H1 (cell line): ENCODE measurements at regions not wholly inside any gene's neighbourhood (a gene's known extent, or its start where the extent isn't known, plus 50 kb on each side); places are given as distances from the start of the nearest gene placed in this dataset.

Source experiments
- CTCF ChIA-PET: fragments of 300-600 bp; sonication (Branson Sonifier 250); formaldehyde crosslinking; loops from one replicate; lab custom pipeline; 2021; ENCODE audit not compliant: partially characterized antibody; lab: Charles Lee
- POLR2A ChIA-PET: fragments of 300-600 bp; sonication (Branson Sonifier 250); formaldehyde crosslinking; loops from one replicate; lab custom pipeline; 2021; ENCODE audit warnings: inconsistent platforms; ENCODE audit not compliant: partially characterized antibody; lab: Charles Lee
- DNase-seq, 2 experiments: peaks; one replicate each; pipeline versions ENCODE4 v3.0.0 to v3.0.0-alpha.2; 2010 to 2022; ENCODE audit warnings: low spot score in 2 of 2, low read depth in 1 of 2, mixed read lengths in 1 of 2
- FAIRE-seq: peaks from 2 replicates; lab custom pipeline; 2011; peaks lifted over from hg19 to GRCh38; lab: Jason Lieb, UNC
- H2AFZ ChIP-seq: 2 replicates; pipeline ENCODE4 v1.8.1; 2012; ENCODE audit warnings: low read length, inconsistent platforms
- H2AK5ac ChIP-seq: 2 replicates; pipeline ENCODE4 v1.6.1; 2013; ENCODE audit warnings: low read depth, low read length
- H2BK120ac ChIP-seq: replicated peaks from 2 replicates; pipeline ENCODE3; 2013; ENCODE audit warnings: low read depth, low read length, inconsistent platforms
- H2BK12ac ChIP-seq: 2 replicates; pipeline ENCODE4 v1.6.1; 2013; ENCODE audit warnings: low read depth, low read length
- H2BK15ac ChIP-seq: 2 replicates; pipeline ENCODE4 v1.6.1; 2013; ENCODE audit warnings: low read length
- H2BK20ac ChIP-seq: 2 replicates; pipeline ENCODE4 v1.6.1; 2013; ENCODE audit warnings: low read length
- H2BK5ac ChIP-seq: 2 replicates; pipeline ENCODE4 v1.6.1; 2013; ENCODE audit warnings: low read depth, low read length
- H3K14ac ChIP-seq: 2 replicates; pipeline ENCODE4 v1.6.1; 2013; ENCODE audit warnings: inconsistent platforms; ENCODE audit not compliant: insufficient read length
- H3K18ac ChIP-seq: 2 replicates; pipeline ENCODE4 v1.6.1; 2013; ENCODE audit warnings: low read length; ENCODE audit errors: extremely low read depth
- H3K23ac ChIP-seq: 2 replicates; pipeline ENCODE4 v1.6.1; 2013; ENCODE audit warnings: inconsistent platforms; ENCODE audit not compliant: insufficient read length
- H3K23me2 ChIP-seq: 2 replicates; pipeline ENCODE4 v1.6.1; 2013; ENCODE audit warnings: low read depth, low read length
- H3K27ac ChIP-seq: 2 replicates; pipeline ENCODE4 v1.6.1; 2011; ENCODE audit warnings: low read depth, low read length, inconsistent platforms
- H3K27me3 ChIP-seq, 4 experiments: replicated peaks in 1 of 4; 1 replicate in 1 of 4; 2 replicates in 3 of 4; pipeline versions ENCODE4 v1.6.1 to v1.8.1; 2011 to 2013; ENCODE audit warnings: low read length in 3 of 4, mild to moderate bottlenecking in 3 of 4, inconsistent platforms in 2 of 4, mixed read lengths in 2 of 4, moderate library complexity in 1 of 4; ENCODE audit not compliant: control insufficient read depth in 3 of 4, insufficient read depth in 3 of 4; ENCODE audit errors: extremely low read depth in 1 of 4
- H3K36me3 ChIP-seq, 4 experiments: 2 replicates each; pipeline versions ENCODE4 v1.6.1 to v1.8.1; 2011 to 2013; ENCODE audit warnings: mild to moderate bottlenecking in 4 of 4, low read length in 3 of 4, moderate library complexity in 2 of 4, control low read depth in 1 of 4, inconsistent platforms in 1 of 4; ENCODE audit not compliant: insufficient read depth in 4 of 4, control insufficient read depth in 2 of 4
- H3K4ac ChIP-seq: replicated peaks from 2 replicates; pipeline ENCODE3; 2013; ENCODE audit warnings: low read length, low read depth, mixed read lengths, inconsistent platforms; ENCODE audit not compliant: insufficient read length
- H3K4me1 ChIP-seq, 4 experiments: replicated peaks in 1 of 4; 1 replicate in 1 of 4; 2 replicates in 3 of 4; pipeline versions ENCODE4 v1.6.1 to v1.8.1; 2011 to 2013; ENCODE audit warnings: low read length in 3 of 4, inconsistent platforms in 2 of 4, mixed read lengths in 1 of 4; ENCODE audit not compliant: insufficient read depth in 4 of 4, control insufficient read depth in 3 of 4
- H3K4me2 ChIP-seq, 2 experiments: 2 replicates each; pipeline versions ENCODE4 v1.6.1 to v1.8.1; 2011 to 2013; ENCODE audit warnings: low read depth in 2 of 2, low read length in 2 of 2, control low read depth in 1 of 2, inconsistent platforms in 1 of 2, mild to moderate bottlenecking in 1 of 2; ENCODE audit not compliant: insufficient read depth in 1 of 2
- H3K4me3 ChIP-seq, 4 experiments: fragments of 200-600, 300-600 bp in 1 of 4; sonication (generic), shearing (Covaris generic), sonication (Bioruptor Twin) in 1 of 4; 2 replicates each; pipeline versions ENCODE4 v1.5.1 to v1.8.1; 2011 to 2016; ENCODE audit warnings: low read length in 4 of 4, low read depth in 3 of 4, control low read depth in 2 of 4, inconsistent platforms in 2 of 4, mild to moderate bottlenecking in 2 of 4, mixed read lengths in 1 of 4, moderate library complexity in 1 of 4; ENCODE audit not compliant: insufficient read depth in 2 of 4; ENCODE audit errors: extremely low read depth in 1 of 4
- H3K56ac ChIP-seq: replicated peaks from 2 replicates; pipeline ENCODE3; 2013; ENCODE audit warnings: low read depth, mild to moderate bottlenecking, mixed read lengths, low read length, inconsistent platforms; ENCODE audit not compliant: insufficient read length
- H3K79me1 ChIP-seq: 2 replicates; pipeline ENCODE4 v1.6.1; 2013; ENCODE audit warnings: low read depth, low read length, control low read depth
- H3K79me2 ChIP-seq, 2 experiments: 2 replicates each; pipeline versions ENCODE4 v1.6.1 to v1.8.1; 2012 to 2013; ENCODE audit warnings: low read length in 2 of 2, mild to moderate bottlenecking in 2 of 2, inconsistent platforms in 1 of 2; ENCODE audit not compliant: insufficient read depth in 2 of 2, control insufficient read depth in 1 of 2
- H3K9ac ChIP-seq, 4 experiments: replicated peaks in 1 of 4; 1 replicate in 1 of 4; 2 replicates in 3 of 4; pipeline versions ENCODE4 v1.6.1 to v1.8.1; 2011 to 2013; ENCODE audit warnings: low read depth in 3 of 4, low read length in 3 of 4, control low read depth in 2 of 4, mild to moderate bottlenecking in 2 of 4, moderate library complexity in 2 of 4, inconsistent platforms in 1 of 4; ENCODE audit errors: extremely low read depth in 1 of 4
- H3K9me3 ChIP-seq, 2 experiments: 2 replicates each; pipeline versions ENCODE4 v1.6.1 to v1.8.1; 2012 to 2013; ENCODE audit warnings: mild to moderate bottlenecking in 2 of 2, moderate library complexity in 2 of 2, control low read depth in 1 of 2, inconsistent platforms in 1 of 2, low read depth in 1 of 2, low read length in 1 of 2, mixed read lengths in 1 of 2; ENCODE audit not compliant: insufficient read depth in 2 of 2
- H4K20me1 ChIP-seq, 2 experiments: replicated peaks in 1 of 2; 2 replicates each; pipeline versions ENCODE3 to v1.8.1; 2011 to 2013; ENCODE audit warnings: inconsistent platforms in 2 of 2, low read length in 2 of 2, mild to moderate bottlenecking in 1 of 2; ENCODE audit not compliant: insufficient read depth in 2 of 2, control insufficient read depth in 1 of 2
- H4K5ac ChIP-seq: 2 replicates; pipeline ENCODE4 v1.6.1; 2013; ENCODE audit warnings: low read length, low read depth, mixed read lengths, inconsistent platforms; ENCODE audit not compliant: insufficient read length
- H4K8ac ChIP-seq: 2 replicates; pipeline ENCODE4 v1.8.0; 2013; ENCODE audit warnings: mild to moderate bottlenecking, moderate library complexity, low read length, inconsistent platforms; ENCODE audit not compliant: insufficient read depth; ENCODE audit errors: extremely low read depth
- H4K91ac ChIP-seq: replicated peaks from 2 replicates; pipeline ENCODE3; 2013; ENCODE audit warnings: low read length, mixed read lengths, inconsistent platforms; ENCODE audit not compliant: insufficient read length
- ATF2 ChIP-seq: IDR thresholded peaks from 2 replicates; pipeline ENCODE4 v1.6.1; 2012; ENCODE audit warnings: low read length, inconsistent platforms
- CTBP2 ChIP-seq: IDR thresholded peaks from 2 replicates; pipeline ENCODE4 v1.7.0; 2011; ENCODE audit warnings: borderline replicate concordance, mild to moderate bottlenecking, moderate library complexity, mixed read lengths, low read length; ENCODE audit not compliant: insufficient read depth, insufficient read length
- GABPA ChIP-seq: IDR thresholded peaks from 2 replicates; pipeline ENCODE4 v1.6.1; 2011; ENCODE audit warnings: mild to moderate bottlenecking, low read length, moderate library complexity, borderline replicate concordance; ENCODE audit not compliant: insufficient read depth
- GTF2F1 ChIP-seq: IDR thresholded peaks from 2 replicates; pipeline ENCODE4 v1.6.1; 2012; ENCODE audit warnings: low read depth, low read length, improper control_type of control experiment, borderline replicate concordance
- JUN ChIP-seq: IDR thresholded peaks from 2 replicates; pipeline ENCODE4 v1.6.1; 2011; ENCODE audit warnings: low read depth, mild to moderate bottlenecking, improper control_type of control experiment, low read length
- RAD21 ChIP-seq, 2 experiments: IDR thresholded peaks in 1 of 2; conservative IDR thresholded peaks in 1 of 2; 2 replicates each; pipeline ENCODE4 v1.6.1; 2011; ENCODE audit warnings: low read depth in 2 of 2, low read length in 2 of 2, improper control_type of control experiment in 1 of 2, inconsistent platforms in 1 of 2, mild to moderate bottlenecking in 1 of 2, moderate library complexity in 1 of 2
- RBBP5 ChIP-seq: IDR thresholded peaks from 2 replicates; pipeline ENCODE4 v1.7.1; 2012; ENCODE audit warnings: low read depth, mild to moderate bottlenecking, inconsistent platforms, low read length, moderate library complexity, borderline replicate concordance
- RXRA ChIP-seq: IDR thresholded peaks from 2 replicates; pipeline ENCODE4 v1.6.1; 2011; ENCODE audit warnings: low read depth, mild to moderate bottlenecking, low read length, moderate library complexity; ENCODE audit not compliant: insufficient read depth
- SUZ12 ChIP-seq: fragments of 200-600 bp; sonication (generic); IDR thresholded peaks from 2 replicates; pipeline ENCODE4 v1.6.1; 2012; ENCODE audit warnings: mild to moderate bottlenecking, inconsistent platforms, low read length, moderate library complexity, mixed read lengths
- TEAD4 ChIP-seq: IDR thresholded peaks from 2 replicates; pipeline ENCODE4 v1.6.1; 2012; ENCODE audit warnings: low read depth, low read length, inconsistent platforms, mixed read lengths
- USF2 ChIP-seq: IDR thresholded peaks from 2 replicates; pipeline ENCODE4 v1.6.1; 2011; ENCODE audit warnings: low read length, improper control_type of control experiment
- WGBS, 2 experiments: shearing (Covaris generic) in 1 of 2; methylation state at CpG; one replicate each; pipeline versions ENCODE4 v1.1.6 to v1.1.7; 2013 to 2015; ENCODE audit warnings: low lambda C conversion rate in 2 of 2, mixed read lengths in 2 of 2, inconsistent platforms in 1 of 2, low coverage in 1 of 2, missing lambda C conversion rate in 1 of 2; ENCODE audit not compliant: insufficient replicate concordance in 2 of 2, insufficient coverage in 1 of 2, insufficient read length in 1 of 2; ENCODE audit errors: extremely low coverage in 1 of 2, missing lambda C conversion rate in 1 of 2; 5-methylcytosine and 5-hydroxymethylcytosine counted together

- no peak overlapping the region for H2BK12ac ChIP-seq
- no peak overlapping the region for H3K23ac ChIP-seq
- POLR2A ChIA-PET = no interaction called here
- no peak overlapping the region for H3K9ac ChIP-seq
- no peak overlapping the region for H3K56ac ChIP-seq
- no peaks in the 10 kb centered on the region for H3K36me3 ChIP-seq
- no peak overlapping the region for H4K8ac ChIP-seq
- H2BK5ac ChIP-seq = no peak overlapping the region
- no peaks in the 10 kb centered on the region for H3K9me3 ChIP-seq
- H3K4me2 ChIP-seq = no peak overlapping the region
- H2AK5ac ChIP-seq = no peak overlapping the region
- H3K18ac ChIP-seq = no peak overlapping the region
- H3K14ac ChIP-seq = no peak overlapping the region
- DNase-seq (no peak), FAIRE-seq (no peak)
- no peaks in the 10 kb centered on the region for H3K27me3 ChIP-seq
- H3K4me1 ChIP-seq = no peaks in the 10 kb centered on the region
- CTCF ChIA-PET = no interaction called here
- H2BK20ac ChIP-seq = no peak overlapping the region
- no peaks in the 10 kb centered on the region for H3K79me1 ChIP-seq
- no peak overlapping the region for H4K91ac ChIP-seq
- no peak overlapping the region for H4K5ac ChIP-seq
- H3K4me3 ChIP-seq = no peak overlapping the region
- H2BK15ac ChIP-seq = no peak overlapping the region
- H3K27ac ChIP-seq = no peak overlapping the region
- H3K23me2 ChIP-seq = no peaks in the 10 kb centered on the region
- no peaks in the 10 kb centered on the region for H3K79me2 ChIP-seq
- H4K20me1 ChIP-seq = no peaks in the 10 kb centered on the region
- no peak overlapping the region for H2AFZ ChIP-seq
- H3K4ac ChIP-seq = no peak overlapping the region
- WGBS, 2 experiments = 94% methylated on average over 6 of the region's 6 CpGs; no CpG with 5 or more reads in 1 of the 2 experiments
- H2BK120ac ChIP-seq = no peak overlapping the region
- TF ChIP-seq RAD21 (IDR thresholded peaks at IDR 0.05 in 1 of 2, conservative IDR thresholded peaks at IDR 0.05 in 1 of 2; ENCODE audit: low read depth in 2 of 2, low read length in 2 of 2) (no peak), USF2 (no peak), JUN (no peak), RXRA (no peak), ATF2 (no peak), RBBP5 (no peak), GTF2F1 (no peak), CTBP2 (no peak), GABPA (no peak), TEAD4 (no peak), SUZ12 (no peak)
Observed at GRCh38 chrX:6718766-6719165, 183.8 kb upstream of the VCX3A start.
